ENCODE measurements at regions not wholly inside any gene's neighbourhood (a gene's known extent, or its start where the extent isn't known, plus 50 kb on each side); places are given as distances from the start of the nearest gene placed in this dataset.

DNA sequence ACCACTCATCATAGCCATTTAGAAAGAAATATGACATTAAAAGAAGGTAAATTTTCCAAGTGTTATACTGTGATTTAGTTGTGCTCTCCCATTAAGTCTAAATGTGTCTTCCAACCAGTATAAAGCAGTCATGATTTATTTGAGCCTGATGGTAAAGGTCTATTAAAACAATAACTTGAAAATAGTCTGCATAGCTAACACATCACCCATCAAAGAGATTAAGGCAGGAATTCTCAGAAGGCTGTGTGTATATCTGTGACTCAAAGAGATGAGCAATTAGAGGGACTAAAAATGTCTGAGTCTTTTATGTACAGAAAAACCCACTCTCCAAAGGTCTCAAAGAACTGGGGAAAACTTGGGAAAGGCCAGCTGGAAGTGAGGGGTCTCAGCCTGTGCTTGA lies 70.3 kb upstream of the IQCM start:
- Histone ChIP-seq H3K36me3 (no peaks in the 10 kb centered on the region), H3K9me3 (no peaks in the 10 kb centered on the region), H3K4me1 (no peaks in the 10 kb centered on the region), H3K27ac (no peak overlapping the region), H3K4me3 (no peak overlapping the region), H3K27me3 (no peaks in the 10 kb centered on the region)
- no peak for DNase-seq (ENCODE audit: low spot score in 2 of 2)
- TF ChIP-seq EP300 (IDR thresholded peaks at IDR 0.05) (no peak), POLR2A (IDR thresholded peaks at IDR 0.05) (no peak)
- TF ChIP-seq, protein P1, sequence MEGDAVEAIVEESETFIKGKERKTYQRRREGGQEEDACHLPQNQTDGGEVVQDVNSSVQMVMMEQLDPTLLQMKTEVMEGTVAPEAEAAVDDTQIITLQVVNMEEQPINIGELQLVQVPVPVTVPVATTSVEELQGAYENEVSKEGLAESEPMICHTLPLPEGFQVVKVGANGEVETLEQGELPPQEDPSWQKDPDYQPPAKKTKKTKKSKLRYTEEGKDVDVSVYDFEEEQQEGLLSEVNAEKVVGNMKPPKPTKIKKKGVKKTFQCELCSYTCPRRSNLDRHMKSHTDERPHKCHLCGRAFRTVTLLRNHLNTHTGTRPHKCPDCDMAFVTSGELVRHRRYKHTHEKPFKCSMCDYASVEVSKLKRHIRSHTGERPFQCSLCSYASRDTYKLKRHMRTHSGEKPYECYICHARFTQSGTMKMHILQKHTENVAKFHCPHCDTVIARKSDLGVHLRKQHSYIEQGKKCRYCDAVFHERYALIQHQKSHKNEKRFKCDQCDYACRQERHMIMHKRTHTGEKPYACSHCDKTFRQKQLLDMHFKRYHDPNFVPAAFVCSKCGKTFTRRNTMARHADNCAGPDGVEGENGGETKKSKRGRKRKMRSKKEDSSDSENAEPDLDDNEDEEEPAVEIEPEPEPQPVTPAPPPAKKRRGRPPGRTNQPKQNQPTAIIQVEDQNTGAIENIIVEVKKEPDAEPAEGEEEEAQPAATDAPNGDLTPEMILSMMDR (IDR thresholded peaks at IDR 0.05): no peak

GRCh38 chr4:149886786-149887490 lies 71.3 kb upstream of the IQCM start:
- no peaks in the 10 kb centered on the region for H3K4me1 ChIP-seq
- H3K27me3 ChIP-seq: no peaks in the 10 kb centered on the region
- H3K4me3 ChIP-seq: no peak overlapping the region
- H3K36me3 ChIP-seq: no peaks in the 10 kb centered on the region
- WGBS, 2 donors: 89 to 90% methylated on average over 3 of the region's 3 CpGs
- no peak overlapping the region for H3K27ac ChIP-seq
- H3K9me3 ChIP-seq: no peaks in the 10 kb centered on the region
- TF ChIP-seq EP300 (IDR thresholded peaks at IDR 0.05): no peak
- TF ChIP-seq, protein P1 (IDR thresholded peaks at IDR 0.05): no peak
- TF ChIP-seq POLR2A (IDR thresholded peaks at IDR 0.05): no peak
- DNase-seq (ENCODE audit: low spot score in 2 of 2): no peak

GRCh38 chr4:149889991-149890390 lies 74.3 kb upstream of the IQCM start:
- Histone ChIP-seq H3K36me3 (no peaks in the 10 kb centered on the region), H3K27ac (no peak overlapping the region), H3K27me3 (no peaks in the 10 kb centered on the region), H3K4me1 (no peaks in the 10 kb centered on the region), H3K9me3 (no peaks in the 10 kb centered on the region), H3K4me3 (no peak overlapping the region)
- TF ChIP-seq POLR2A (IDR thresholded peaks at IDR 0.05): no peak
- no peak for TF ChIP-seq EP300 (IDR thresholded peaks at IDR 0.05)
- TF ChIP-seq, protein P1 (IDR thresholded peaks at IDR 0.05): no peak
- WGBS, 2 donors: 51 to 65% methylated on average over 3 of the region's 3 CpGs
- DNase-seq (ENCODE audit: low spot score in 2 of 2): no peak

GRCh38 chr4:149890531-149890930 lies 74.9 kb upstream of the IQCM start:
- H3K27me3 ChIP-seq: no peaks in the 10 kb centered on the region
- peaks cover 0 to 2% (median 0%) of the 10 kb centered on the region in 3 donors for H3K36me3 ChIP-seq
- no peak overlapping the region for H3K27ac ChIP-seq
- H3K4me3 ChIP-seq: no peak overlapping the region
- WGBS, 2 donors: 76 to 89% methylated on average over 1 of the region's 1 CpG
- TF ChIP-seq EP300 (IDR thresholded peaks at IDR 0.05) (no peak), POLR2A (IDR thresholded peaks at IDR 0.05) (no peak)
- TF ChIP-seq, protein P1 (IDR thresholded peaks at IDR 0.05): no peak
- no peaks in the 10 kb centered on the region for H3K4me1 ChIP-seq
- H3K9me3 ChIP-seq: no peaks in the 10 kb centered on the region
- no peak for DNase-seq (ENCODE audit: low spot score in 2 of 2)

- Histone ChIP-seq H3K4me3 (no peak overlapping the region), H3K27ac (no peak overlapping the region), H3K36me3 (peaks cover 0 to 2% (median 0%) of the 10 kb centered on the region in 3 donors), H3K9me3 (no peaks in the 10 kb centered on the region), H3K4me1 (no peaks in the 10 kb centered on the region), H3K27me3 (no peaks in the 10 kb centered on the region)
- TF ChIP-seq EP300 (IDR thresholded peaks at IDR 0.05) (no peak), POLR2A (IDR thresholded peaks at IDR 0.05) (no peak)
- TF ChIP-seq, protein P1 (IDR thresholded peaks at IDR 0.05): no peak
- 31 to 36% methylated on average over 1 of the region's 1 CpG for WGBS, 2 donors
- DNase-seq (ENCODE audit: low spot score in 2 of 2): no peak
These were observed 75.8 kb upstream of the IQCM start for GRCh38 chr4:149891426-149891825.
